Lung (tissue), 12 donors: ENCODE measurements at regions not wholly inside any gene's neighbourhood (a gene's known extent, or its start where the extent isn't known, plus 50 kb on each side); places are given as distances from the start of the nearest gene placed in this dataset.

Experiments
- ATAC-seq: fragments of 200-7000 bp; cut with Tn5 transposase; one replicate; pipeline ENCODE4 v1.9.1; 2020; ENCODE audit warnings: moderate number of reproducible peaks; ENCODE audit not compliant: insufficient read depth, low FRiP score
- DNase-seq, 3 donors: peaks; one replicate each; pipeline ENCODE4 v3.0.0-alpha.2; 2013 to 2017
- H3K27ac ChIP-seq, 2 donors: one replicate each; pipeline ENCODE4 v1.5.1; 2013; ENCODE audit warnings: mild to moderate bottlenecking in 2 of 2, moderate library complexity in 2 of 2, control low read depth in 1 of 2, inconsistent platforms in 1 of 2, low read depth in 1 of 2, low read length in 1 of 2
- H3K27me3 ChIP-seq, 3 donors: one replicate each; pipeline ENCODE4 v1.5.1; 2013; ENCODE audit warnings: low read length in 2 of 3; ENCODE audit not compliant: control insufficient read depth in 3 of 3, insufficient read depth in 3 of 3
- H3K36me3 ChIP-seq, 4 donors: one replicate each; pipeline ENCODE4 v1.5.1; 2013; ENCODE audit warnings: low read length in 4 of 4, mild to moderate bottlenecking in 1 of 4, moderate library complexity in 1 of 4; ENCODE audit not compliant: control insufficient read depth in 4 of 4, insufficient read depth in 4 of 4
- H3K4me1 ChIP-seq, 5 donors: one replicate each; pipeline ENCODE4 v1.5.1; 2013; ENCODE audit warnings: low read length in 5 of 5, mild to moderate bottlenecking in 2 of 5, moderate library complexity in 1 of 5; ENCODE audit not compliant: control insufficient read depth in 5 of 5, insufficient read depth in 5 of 5
- H3K4me3 ChIP-seq: one replicate; pipeline ENCODE4 v1.5.1; 2013; ENCODE audit warnings: mild to moderate bottlenecking, control low read depth, moderate library complexity
- H3K9ac ChIP-seq, 2 donors: one replicate each; pipeline ENCODE4 v1.5.1; 2013; ENCODE audit warnings: low read length in 2 of 2, control low read depth in 1 of 2; ENCODE audit not compliant: insufficient read depth in 1 of 2
- H3K9me3 ChIP-seq, 4 donors: one replicate each; pipeline ENCODE4 v1.5.1; 2013; ENCODE audit warnings: low read length in 3 of 4, mild to moderate bottlenecking in 1 of 4, moderate library complexity in 1 of 4; ENCODE audit not compliant: control insufficient read depth in 4 of 4, insufficient read depth in 3 of 4
- CTCF ChIP-seq: IDR thresholded peaks from 2 replicates; pipeline ENCODE4 v1.5.1; 2012; ENCODE audit warnings: mild to moderate bottlenecking; ENCODE audit errors: control extremely low read depth, extremely low read depth
- small RNA-seq: library from RNA; depleted of rRNA; stranded (forward); fragments of <200 nt; gene quantifications from one replicate; pipeline ENCODE3, GENCODE V24; 2014; ENCODE audit warnings: low replicate concordance
- donor health status: control.
- donor health status: control.
- donor health status: Bipolar disorder and iron deficiency.
- donor health status: healthy.
- donor health status: DM: yes; HTN: yes; CAD: no.

GRCh38 chr1:192958350-192958749, 100.8 kb downstream of the UCHL5 start:
- no peaks in the 10 kb centered on the region for H3K4me1 ChIP-seq
- ATAC-seq = no peak
- no peaks in the 10 kb centered on the region for H3K9me3 ChIP-seq
- DNase-seq = no peak
- no peak overlapping the region for H3K4me3 ChIP-seq
- no peak overlapping the region for H3K9ac ChIP-seq
- H3K36me3 ChIP-seq = no peaks in the 10 kb centered on the region
- H3K27ac ChIP-seq = no peak overlapping the region
- H3K27me3 ChIP-seq = no peaks in the 10 kb centered on the region
- TF ChIP-seq CTCF = no peak

- Histone ChIP-seq H3K27me3 (no peaks in the 10 kb centered on the region), H3K36me3 (no peaks in the 10 kb centered on the region), H3K9ac (no peak overlapping the region), H3K4me1 (no peaks in the 10 kb centered on the region), H3K4me3 (no peak overlapping the region), H3K9me3 (no peaks in the 10 kb centered on the region), H3K27ac (no peak overlapping the region)
- no peak for ATAC-seq
- DNase-seq = no peak
- no peak for TF ChIP-seq CTCF
Observed at GRCh38 chr1:192958871-192959270, 100.3 kb downstream of the UCHL5 start.

DNA sequence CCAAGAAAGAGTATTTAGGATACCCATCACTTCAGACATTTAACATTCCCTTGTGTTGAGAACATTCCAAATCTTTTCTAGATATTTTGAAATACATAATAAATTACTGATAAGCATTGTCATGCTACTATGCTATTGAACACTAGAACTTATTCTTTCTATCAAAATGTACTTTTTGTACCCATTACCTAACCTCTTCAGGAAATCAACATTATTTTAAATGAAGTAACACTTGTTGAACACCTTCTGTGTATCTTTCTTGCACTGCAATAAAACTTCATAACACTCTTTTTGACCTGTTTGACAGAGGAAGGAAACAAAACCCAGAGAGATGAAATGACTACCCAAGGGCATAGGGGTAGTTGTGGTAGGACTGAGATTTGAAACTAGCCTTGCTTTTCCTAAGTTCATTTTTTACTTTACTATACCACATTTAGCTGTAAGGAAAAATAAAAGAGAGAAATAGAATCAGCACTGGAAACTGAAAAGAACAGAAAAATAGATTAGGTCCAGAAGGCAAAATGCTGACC, 99.4 kb downstream of the UCHL5 start:
- TF ChIP-seq CTCF = no peak
- Histone ChIP-seq H3K27me3 (no peaks in the 10 kb centered on the region), H3K4me1 (no peaks in the 10 kb centered on the region), H3K4me3 (no peak overlapping the region), H3K9ac (no peak overlapping the region), H3K9me3 (no peaks in the 10 kb centered on the region), H3K27ac (no peak overlapping the region), H3K36me3 (no peaks in the 10 kb centered on the region)
- DNase-seq (no peak), ATAC-seq (no peak)

Small RNA genes lying in the stretch of these regions (small RNA-seq; reads per million reads assigned to genes)
- 0.06 reads per million for gene RN7SKP126
